GM23338 (cell line): ENCODE measurements at regions not wholly inside any gene's neighbourhood (a gene's known extent, or its start where the extent isn't known, plus 50 kb on each side); places are given as distances from the start of the nearest gene placed in this dataset.

Source experiments
- ATAC-seq: fragments of 200-7000 bp; cut with Tn5 transposase; 3 replicates; pipeline ENCODE4 v1.9.1; 2020
- DNase-seq: peaks from one replicate; pipeline ENCODE4 v3.0.0-alpha.2; 2015; ENCODE audit warnings: low spot score
- H2AFZ ChIP-seq: fragments of 200-600 bp; sonication (generic); 2 replicates; pipeline ENCODE4 v1.8.0; 2016; ENCODE audit warnings: antibody characterized with exemption, mild to moderate bottlenecking, moderate library complexity
- H3F3A ChIP-seq: fragments of 200-600 bp; sonication (generic); replicated peaks from 2 replicates; pipeline ENCODE4 v1.8.0; 2017; ENCODE audit warnings: antibody characterized with exemption, mixed run types, low read depth
- H3K27ac ChIP-seq: fragments of 200-600 bp; sonication (generic); 2 replicates; pipeline ENCODE4 v1.6.1; 2016; ENCODE audit warnings: low read depth
- H3K27me3 ChIP-seq: fragments of 200-600 bp; sonication (generic); 2 replicates; pipeline ENCODE4 v1.8.0; 2016; ENCODE audit warnings: mild to moderate bottlenecking, mixed run types, moderate library complexity; ENCODE audit not compliant: insufficient read depth
- H3K36me3 ChIP-seq: fragments of 200-600 bp; sonication (generic); 2 replicates; pipeline ENCODE4 v1.8.0; 2016; ENCODE audit warnings: mild to moderate bottlenecking; ENCODE audit not compliant: insufficient read depth
- H3K4me1 ChIP-seq: fragments of 200-600 bp; sonication (generic); 2 replicates; pipeline ENCODE4 v1.8.0; 2016; ENCODE audit warnings: mild to moderate bottlenecking, moderate library complexity; ENCODE audit not compliant: insufficient read depth
- H3K4me2 ChIP-seq: fragments of 200-600 bp; sonication (generic); 2 replicates; pipeline ENCODE4 v1.7.1; 2017; ENCODE audit warnings: mixed run types
- H3K4me3 ChIP-seq: fragments of 200-600 bp; sonication (generic); 2 replicates; pipeline ENCODE4 v1.6.1; 2016; ENCODE audit warnings: mixed run types
- H3K79me2 ChIP-seq: fragments of 200-600 bp; sonication (generic); replicated peaks from 2 replicates; pipeline ENCODE4 v1.8.0; 2017; ENCODE audit warnings: mild to moderate bottlenecking; ENCODE audit not compliant: insufficient read depth
- H3K9me2 ChIP-seq: fragments of 200-600 bp; sonication (generic); 2 replicates; pipeline ENCODE4 v1.8.0; 2017; ENCODE audit not compliant: insufficient read depth
- H4K20me1 ChIP-seq: fragments of 200-600 bp; sonication (generic); replicated peaks from 2 replicates; pipeline ENCODE4 v1.8.0; 2017; ENCODE audit warnings: mild to moderate bottlenecking; ENCODE audit not compliant: insufficient read depth
- H3K27ac Mint-ChIP-seq: 2 replicates; pipeline ENCODE4 v1.8.0; 2020; ENCODE audit warnings: inconsistent platforms, mild to moderate bottlenecking, moderate library complexity, mixed read lengths
- H3K27me3 Mint-ChIP-seq: 3 replicates; pipeline ENCODE4 v1.8.0; 2022; ENCODE audit warnings: low read depth, mild to moderate bottlenecking, moderate library complexity, mixed read lengths, inconsistent platforms; ENCODE audit not compliant: insufficient read depth, poor library complexity
- H3K36me3 Mint-ChIP-seq: 3 replicates; pipeline ENCODE4 v1.8.0; 2021; ENCODE audit warnings: low read depth, mild to moderate bottlenecking, inconsistent platforms, moderate library complexity, mixed read lengths
- H3K4me1 Mint-ChIP-seq: 3 replicates; pipeline ENCODE4 v1.8.0; 2020; ENCODE audit warnings: mild to moderate bottlenecking, inconsistent platforms, mixed read lengths
- H3K4me3 Mint-ChIP-seq: 3 replicates; pipeline ENCODE4 v1.8.0; 2021; ENCODE audit warnings: moderate library complexity, mild to moderate bottlenecking, inconsistent platforms, mixed read lengths
- H3K9me3 Mint-ChIP-seq: 3 replicates; pipeline ENCODE4 v1.8.0; 2020; ENCODE audit warnings: moderate library complexity, mild to moderate bottlenecking, inconsistent platforms, mixed read lengths
- EZH2 ChIP-seq: fragments of 200-600 bp; sonication (generic); IDR thresholded peaks from one replicate; pipeline ENCODE4 v1.8.0; 2017; ENCODE audit warnings: antibody characterized with exemption, mild to moderate bottlenecking, low read depth; ENCODE audit not compliant: unreplicated experiment
- EZH2phosphoT487 ChIP-seq: fragments of 200-600 bp; sonication (generic); IDR thresholded peaks from one replicate; pipeline ENCODE4 v1.8.1; 2018; ENCODE audit warnings: antibody characterized with exemption; ENCODE audit not compliant: unreplicated experiment
- JUNB ChIP-seq: IDR thresholded peaks from one replicate; pipeline ENCODE4 v1.6.1; 2016; ENCODE audit warnings: antibody characterized with exemption; ENCODE audit not compliant: unreplicated experiment
- NANOG ChIP-seq: IDR thresholded peaks from 2 replicates; pipeline ENCODE4 v1.6.1; 2016; ENCODE audit warnings: antibody characterized with exemption, borderline replicate concordance
- POLR2AphosphoS5 ChIP-seq: IDR thresholded peaks from 2 replicates; pipeline ENCODE4 v1.6.1; 2016; ENCODE audit warnings: antibody characterized with exemption, low read depth
- STAT1 ChIP-seq: IDR thresholded peaks from one replicate; pipeline ENCODE4 v1.6.1; 2016; ENCODE audit warnings: antibody characterized with exemption; ENCODE audit not compliant: unreplicated experiment
- ZNF114 ChIP-seq: fragments of 250-450 bp; sonication (Bioruptor Pico); IDR thresholded peaks from 2 replicates; pipeline ENCODE4 v1.5.0; 2020; ENCODE audit warnings: mild to moderate bottlenecking, moderate library complexity
- ZNF331 ChIP-seq: fragments of 250-450 bp; sonication (Bioruptor Pico); IDR thresholded peaks from 2 replicates; pipeline ENCODE4 v1.5.0; 2020; ENCODE audit warnings: low read depth, mild to moderate bottlenecking, moderate library complexity
- TF ChIP-seq, protein P1 (sequence below): IDR thresholded peaks from one replicate; pipeline ENCODE4 v1.6.1; 2018; ENCODE audit warnings: antibody characterized with exemption; ENCODE audit not compliant: unreplicated experiment
- TF ChIP-seq, protein P2 (sequence below), 2 experiments: fragments of 200-600 bp in 1 of 2; sonication (generic) in 1 of 2; conservative IDR thresholded peaks; 2 replicates each; pipeline versions ENCODE4 v1.5.1 to v1.6.1; 2016 to 2017; ENCODE audit warnings: antibody characterized with exemption in 2 of 2, low read depth in 2 of 2, mild to moderate bottlenecking in 2 of 2, moderate library complexity in 1 of 2
- TF ChIP-seq, protein P3 (sequence below): IDR thresholded peaks from 2 replicates; pipeline ENCODE4 v1.6.1; 2016; ENCODE audit warnings: antibody characterized with exemption

DNA sequence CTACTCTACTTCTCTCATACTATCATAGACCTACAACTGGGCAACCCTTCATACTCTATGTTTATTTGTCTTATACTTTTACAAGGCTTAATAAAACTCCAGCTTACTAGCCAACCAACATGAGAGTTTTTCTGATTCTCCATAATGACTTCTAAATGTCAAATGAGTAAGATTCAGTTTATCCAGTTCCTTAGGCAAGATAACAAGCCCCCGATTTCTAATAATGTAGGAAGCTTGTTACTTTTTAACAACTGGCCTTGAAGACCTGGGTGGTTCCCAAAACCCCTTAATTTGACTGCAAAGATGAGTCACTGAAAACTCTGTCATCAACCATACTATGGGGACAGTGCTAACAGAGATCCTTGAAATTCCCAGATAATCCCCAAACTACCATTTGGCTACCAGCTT lies 294.6 kb upstream of the ACTBL2 start (continued):
- TF ChIP-seq EZH2phosphoT487 = no peak
- TF ChIP-seq, protein P1, sequence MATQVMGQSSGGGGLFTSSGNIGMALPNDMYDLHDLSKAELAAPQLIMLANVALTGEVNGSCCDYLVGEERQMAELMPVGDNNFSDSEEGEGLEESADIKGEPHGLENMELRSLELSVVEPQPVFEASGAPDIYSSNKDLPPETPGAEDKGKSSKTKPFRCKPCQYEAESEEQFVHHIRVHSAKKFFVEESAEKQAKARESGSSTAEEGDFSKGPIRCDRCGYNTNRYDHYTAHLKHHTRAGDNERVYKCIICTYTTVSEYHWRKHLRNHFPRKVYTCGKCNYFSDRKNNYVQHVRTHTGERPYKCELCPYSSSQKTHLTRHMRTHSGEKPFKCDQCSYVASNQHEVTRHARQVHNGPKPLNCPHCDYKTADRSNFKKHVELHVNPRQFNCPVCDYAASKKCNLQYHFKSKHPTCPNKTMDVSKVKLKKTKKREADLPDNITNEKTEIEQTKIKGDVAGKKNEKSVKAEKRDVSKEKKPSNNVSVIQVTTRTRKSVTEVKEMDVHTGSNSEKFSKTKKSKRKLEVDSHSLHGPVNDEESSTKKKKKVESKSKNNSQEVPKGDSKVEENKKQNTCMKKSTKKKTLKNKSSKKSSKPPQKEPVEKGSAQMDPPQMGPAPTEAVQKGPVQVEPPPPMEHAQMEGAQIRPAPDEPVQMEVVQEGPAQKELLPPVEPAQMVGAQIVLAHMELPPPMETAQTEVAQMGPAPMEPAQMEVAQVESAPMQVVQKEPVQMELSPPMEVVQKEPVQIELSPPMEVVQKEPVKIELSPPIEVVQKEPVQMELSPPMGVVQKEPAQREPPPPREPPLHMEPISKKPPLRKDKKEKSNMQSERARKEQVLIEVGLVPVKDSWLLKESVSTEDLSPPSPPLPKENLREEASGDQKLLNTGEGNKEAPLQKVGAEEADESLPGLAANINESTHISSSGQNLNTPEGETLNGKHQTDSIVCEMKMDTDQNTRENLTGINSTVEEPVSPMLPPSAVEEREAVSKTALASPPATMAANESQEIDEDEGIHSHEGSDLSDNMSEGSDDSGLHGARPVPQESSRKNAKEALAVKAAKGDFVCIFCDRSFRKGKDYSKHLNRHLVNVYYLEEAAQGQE = no peak
- no peak for TF ChIP-seq ZNF331 (CRISPR knock-in tag)

DNA sequence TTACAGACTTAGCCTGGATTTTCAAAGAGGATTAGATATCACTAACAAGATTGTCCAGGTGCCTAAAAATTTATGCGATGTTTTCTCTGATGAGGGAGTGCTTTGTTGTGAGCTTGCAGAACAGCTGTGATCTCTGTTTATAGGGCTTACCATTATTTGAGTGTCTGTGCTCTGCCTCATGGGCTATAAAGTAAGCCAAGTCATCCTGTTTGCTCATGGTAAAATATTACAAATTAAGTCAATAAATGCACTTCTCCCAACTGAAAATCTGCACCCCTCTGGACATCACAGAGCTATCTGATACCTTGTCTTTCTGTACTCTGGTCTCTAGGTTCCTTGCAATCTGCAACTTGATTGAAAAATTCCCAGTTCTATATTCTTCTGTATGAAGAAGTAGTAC lies 293.4 kb upstream of the ACTBL2 start:
- Histone ChIP-seq H3K4me3 (no peak overlapping the region), H3K27me3 (no peaks in the 10 kb centered on the region), H3K27ac (no peak overlapping the region), H3K79me2 (no peaks in the 10 kb centered on the region), H2AFZ (no peak overlapping the region), H3K4me1 (0 out of 2 replicates have a peak, but pooled peaks cover 3% of the 10 kb centered on the region), H3K9me2 (peaks cover 5% of the 10 kb centered on the region; the same call in 1 of the 2 replicates), H4K20me1 (no peaks in the 10 kb centered on the region), H3K4me2 (no peak overlapping the region), H3F3A (no peaks in the 10 kb centered on the region), H3K36me3 (no peaks in the 10 kb centered on the region)
- DNase-seq (no peak), ATAC-seq (no peak)
- H3K4me3 Mint-ChIP-seq = no peak overlapping the region
- no peaks in the 10 kb centered on the region for H3K27me3 Mint-ChIP-seq
- H3K9me3 Mint-ChIP-seq = no peaks in the 10 kb centered on the region
- H3K27ac Mint-ChIP-seq = no peak overlapping the region
- peaks cover 10% of the 10 kb centered on the region; the same call in 2 of the 3 replicates for H3K4me1 Mint-ChIP-seq
- H3K36me3 Mint-ChIP-seq = no peaks in the 10 kb centered on the region
- TF ChIP-seq EZH2phosphoT487 = no peak
- TF ChIP-seq NANOG = no peak
- TF ChIP-seq STAT1 = no peak
- TF ChIP-seq EZH2 = no peak
- no peak for TF ChIP-seq JUNB
- no peak for TF ChIP-seq POLR2AphosphoS5
- TF ChIP-seq, protein P2, sequence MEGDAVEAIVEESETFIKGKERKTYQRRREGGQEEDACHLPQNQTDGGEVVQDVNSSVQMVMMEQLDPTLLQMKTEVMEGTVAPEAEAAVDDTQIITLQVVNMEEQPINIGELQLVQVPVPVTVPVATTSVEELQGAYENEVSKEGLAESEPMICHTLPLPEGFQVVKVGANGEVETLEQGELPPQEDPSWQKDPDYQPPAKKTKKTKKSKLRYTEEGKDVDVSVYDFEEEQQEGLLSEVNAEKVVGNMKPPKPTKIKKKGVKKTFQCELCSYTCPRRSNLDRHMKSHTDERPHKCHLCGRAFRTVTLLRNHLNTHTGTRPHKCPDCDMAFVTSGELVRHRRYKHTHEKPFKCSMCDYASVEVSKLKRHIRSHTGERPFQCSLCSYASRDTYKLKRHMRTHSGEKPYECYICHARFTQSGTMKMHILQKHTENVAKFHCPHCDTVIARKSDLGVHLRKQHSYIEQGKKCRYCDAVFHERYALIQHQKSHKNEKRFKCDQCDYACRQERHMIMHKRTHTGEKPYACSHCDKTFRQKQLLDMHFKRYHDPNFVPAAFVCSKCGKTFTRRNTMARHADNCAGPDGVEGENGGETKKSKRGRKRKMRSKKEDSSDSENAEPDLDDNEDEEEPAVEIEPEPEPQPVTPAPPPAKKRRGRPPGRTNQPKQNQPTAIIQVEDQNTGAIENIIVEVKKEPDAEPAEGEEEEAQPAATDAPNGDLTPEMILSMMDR (conservative IDR thresholded peaks at IDR 0.05; ENCODE audit: low read depth in 2 of 2) = no peak
- TF ChIP-seq, protein P3, sequence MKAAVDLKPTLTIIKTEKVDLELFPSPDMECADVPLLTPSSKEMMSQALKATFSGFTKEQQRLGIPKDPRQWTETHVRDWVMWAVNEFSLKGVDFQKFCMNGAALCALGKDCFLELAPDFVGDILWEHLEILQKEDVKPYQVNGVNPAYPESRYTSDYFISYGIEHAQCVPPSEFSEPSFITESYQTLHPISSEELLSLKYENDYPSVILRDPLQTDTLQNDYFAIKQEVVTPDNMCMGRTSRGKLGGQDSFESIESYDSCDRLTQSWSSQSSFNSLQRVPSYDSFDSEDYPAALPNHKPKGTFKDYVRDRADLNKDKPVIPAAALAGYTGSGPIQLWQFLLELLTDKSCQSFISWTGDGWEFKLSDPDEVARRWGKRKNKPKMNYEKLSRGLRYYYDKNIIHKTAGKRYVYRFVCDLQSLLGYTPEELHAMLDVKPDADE = no peak
- TF ChIP-seq ZNF114 (CRISPR knock-in tag) = no peak
- TF ChIP-seq, protein P1 = no peak
